ENCODE measurements at regions not wholly inside any gene's neighbourhood (a gene's known extent, or its start where the extent isn't known, plus 50 kb on each side); places are given as distances from the start of the nearest gene placed in this dataset.

DNA sequence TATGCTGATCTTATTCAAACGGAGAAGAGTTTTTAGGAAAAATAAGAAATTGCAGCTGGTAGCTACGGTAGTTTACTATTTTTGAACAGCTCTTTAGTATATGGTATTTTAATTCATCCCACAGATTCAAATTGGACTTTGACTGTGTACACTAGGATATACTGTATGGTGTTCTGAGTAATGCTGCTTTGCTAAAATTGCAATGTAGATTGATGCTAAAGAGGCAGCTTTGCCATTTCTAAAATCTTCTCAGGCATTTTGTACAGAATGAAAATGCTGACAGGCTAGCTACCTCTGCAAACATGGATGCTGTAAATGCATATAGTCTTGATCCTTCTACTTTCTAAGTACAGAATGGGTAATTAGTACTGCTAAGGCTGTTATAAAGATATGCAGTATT is 826.6 kb upstream of the POU3F3 start:
- TF ChIP-seq POLR2AphosphoS5 (IDR thresholded peaks at IDR 0.05) (no peak), POLR2A (IDR thresholded peaks at IDR 0.05) (no peak), EP300 (IDR thresholded peaks at IDR 0.05) (no peak)
- TF ChIP-seq, protein P1, sequence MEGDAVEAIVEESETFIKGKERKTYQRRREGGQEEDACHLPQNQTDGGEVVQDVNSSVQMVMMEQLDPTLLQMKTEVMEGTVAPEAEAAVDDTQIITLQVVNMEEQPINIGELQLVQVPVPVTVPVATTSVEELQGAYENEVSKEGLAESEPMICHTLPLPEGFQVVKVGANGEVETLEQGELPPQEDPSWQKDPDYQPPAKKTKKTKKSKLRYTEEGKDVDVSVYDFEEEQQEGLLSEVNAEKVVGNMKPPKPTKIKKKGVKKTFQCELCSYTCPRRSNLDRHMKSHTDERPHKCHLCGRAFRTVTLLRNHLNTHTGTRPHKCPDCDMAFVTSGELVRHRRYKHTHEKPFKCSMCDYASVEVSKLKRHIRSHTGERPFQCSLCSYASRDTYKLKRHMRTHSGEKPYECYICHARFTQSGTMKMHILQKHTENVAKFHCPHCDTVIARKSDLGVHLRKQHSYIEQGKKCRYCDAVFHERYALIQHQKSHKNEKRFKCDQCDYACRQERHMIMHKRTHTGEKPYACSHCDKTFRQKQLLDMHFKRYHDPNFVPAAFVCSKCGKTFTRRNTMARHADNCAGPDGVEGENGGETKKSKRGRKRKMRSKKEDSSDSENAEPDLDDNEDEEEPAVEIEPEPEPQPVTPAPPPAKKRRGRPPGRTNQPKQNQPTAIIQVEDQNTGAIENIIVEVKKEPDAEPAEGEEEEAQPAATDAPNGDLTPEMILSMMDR (IDR thresholded peaks at IDR 0.05), result no peak
